Natural killer cell (primary cell): ENCODE measurements at regions not wholly inside any gene's neighbourhood (a gene's known extent, or its start where the extent isn't known, plus 50 kb on each side); places are given as distances from the start of the nearest gene placed in this dataset.

Source experiments
- ATAC-seq, 3 donors: fragments of 150-1000 bp in 2 of 3; fragments of 200-7000 bp in 1 of 3; cut with Tn5 transposase; 1 replicate in 1 of 3; 2 replicates in 2 of 3; pipeline ENCODE4 v1.10.0; 2021; ENCODE audit warnings: mild to moderate bottlenecking in 2 of 3, moderate library complexity in 2 of 3
- DNase-seq, 2 donors: peaks; one replicate each; pipeline versions ENCODE4 v3.0.0 to v3.0.0-alpha.2; 2013 to 2021; ENCODE audit warnings: mixed read lengths in 1 of 2
- H3K27ac ChIP-seq: one replicate; pipeline ENCODE4 v1.5.1; 2013; ENCODE audit warnings: mild to moderate bottlenecking, low read length
- H3K27me3 ChIP-seq: one replicate; pipeline ENCODE4 v1.6.1; 2013; ENCODE audit warnings: low read length; ENCODE audit not compliant: control insufficient read depth, insufficient read depth
- H3K36me3 ChIP-seq: one replicate; pipeline ENCODE4 v1.6.1; 2013; ENCODE audit warnings: low read length; ENCODE audit not compliant: control insufficient read depth, insufficient read depth
- H3K4me1 ChIP-seq: one replicate; pipeline ENCODE4 v1.6.1; 2013; ENCODE audit warnings: low read length; ENCODE audit not compliant: control insufficient read depth, insufficient read depth
- H3K4me3 ChIP-seq: one replicate; pipeline ENCODE4 v1.5.1; 2013; ENCODE audit warnings: low read length
- H3K9me3 ChIP-seq: one replicate; pipeline ENCODE4 v1.6.1; 2013; ENCODE audit warnings: low read length; ENCODE audit not compliant: control insufficient read depth, insufficient read depth
- H3K27ac Mint-ChIP-seq, 2 donors: one replicate each; pipeline ENCODE4 v1.8.0; 2022; ENCODE audit warnings: mild to moderate bottlenecking in 2 of 2, mixed read lengths in 2 of 2, moderate library complexity in 1 of 2
- H3K27me3 Mint-ChIP-seq, 2 donors: one replicate each; pipeline ENCODE4 v1.8.0; 2022; ENCODE audit warnings: low read depth in 2 of 2, mixed read lengths in 2 of 2
- H3K36me3 Mint-ChIP-seq: one replicate; pipeline ENCODE4 v1.8.0; 2022; ENCODE audit warnings: mixed read lengths
- H3K4me1 Mint-ChIP-seq, 2 donors: one replicate each; pipeline ENCODE4 v1.8.0; 2022; ENCODE audit warnings: mixed read lengths in 2 of 2
- H3K4me3 Mint-ChIP-seq: one replicate; pipeline ENCODE4 v1.8.0; 2022; ENCODE audit warnings: mild to moderate bottlenecking, moderate library complexity, mixed read lengths
- H3K9me3 Mint-ChIP-seq, 2 donors: one replicate each; pipeline ENCODE4 v1.8.0; 2022; ENCODE audit warnings: mixed read lengths in 2 of 2
- CTCF ChIP-seq: fragments of 200-600 bp; IDR thresholded peaks from one replicate; pipeline ENCODE4 v1.8.0; 2022; ENCODE audit warnings: antibody characterized with exemption
- WGBS: methylation state at CpG from one replicate; pipeline ENCODE4 v1.1.7; 2013; ENCODE audit warnings: missing lambda C conversion rate; ENCODE audit not compliant: insufficient coverage; 5-methylcytosine and 5-hydroxymethylcytosine counted together
- intact Hi-C: fragments of 100-400 bp; cut with micrococcal nuclease; formaldehyde crosslinking; loops from one replicate; pipeline ENCODE4 v1.14.2; 2022

- intact Hi-C loops, result loop anchor here (1.0 to 2.0 kb wide), 2 partner anchors 15 to 42 kb away; no protein-coding TSS in a partner anchor
- Histone ChIP-seq H3K9me3 (no peaks in the 10 kb centered on the region), H3K36me3 (no peaks in the 10 kb centered on the region), H3K4me3 (no peak overlapping the region), H3K4me1 (peaks cover 8% of the 10 kb centered on the region), H3K27ac (peak overlapping the region; percentile 52), H3K27me3 (no peaks in the 10 kb centered on the region)
- Mint-ChIP-seq H3K4me3 (peak overlapping the region; percentile 69), H3K4me1 (peaks cover 15 to 24% of the 10 kb centered on the region in 2 donors), H3K36me3 (no peaks in the 10 kb centered on the region), H3K9me3 (no peaks in the 10 kb centered on the region), H3K27me3 (peaks cover 4 to 14% of the 10 kb centered on the region in 2 donors), H3K27ac (peak overlapping the region; percentile 79 to 80)
- 31% methylated on average over 2 of the region's 5 CpGs for WGBS
- peak in 1 of 2 donors; percentile 57 for DNase-seq
- TF ChIP-seq CTCF, result no peak
- ATAC-seq, result peak; percentile 76 to 98 (median 96)
Measured at GRCh38 chr6:90383196-90383822, 86.7 kb upstream of the BACH2 start.

- Histone ChIP-seq H3K4me1 (peaks cover 8% of the 10 kb centered on the region), H3K36me3 (no peaks in the 10 kb centered on the region), H3K4me3 (no peak overlapping the region), H3K27ac (peak overlapping the region; percentile 1), H3K27me3 (no peaks in the 10 kb centered on the region), H3K9me3 (no peaks in the 10 kb centered on the region)
- Mint-ChIP-seq H3K4me3 (no peak overlapping the region), H3K27me3 (peaks cover 7 to 14% of the 10 kb centered on the region in 2 donors), H3K36me3 (no peaks in the 10 kb centered on the region), H3K27ac (peak overlapping the region in 1 of 2 donors; percentile 80), H3K4me1 (peaks cover 15 to 24% of the 10 kb centered on the region in 2 donors), H3K9me3 (no peaks in the 10 kb centered on the region)
- 55% methylated on average over 5 of the region's 6 CpGs for WGBS
- intact Hi-C loops, result loop anchor here (1.0 to 2.0 kb wide), 2 partner anchors 16 to 43 kb away; no protein-coding TSS in a partner anchor
- peak in 1 of 3 donors; percentile 7 for ATAC-seq
- DNase-seq, result no peak
- TF ChIP-seq CTCF, result no peak
Measured at GRCh38 chr6:90382760-90383159, 86.1 kb upstream of the BACH2 start.

- WGBS, result 71% methylated on average over 9 of the region's 9 CpGs
- no peaks in the 10 kb centered on the region for H3K36me3 Mint-ChIP-seq
Measured at GRCh38 chr6:90375681-90376439, 79.2 kb upstream of the BACH2 start.

More at GRCh38 chr6:90375681-90376439, 79.2 kb upstream of the BACH2 start:
- ATAC-seq, result peak in 1 of 3 donors; percentile 38
- Histone ChIP-seq H3K4me1 (peaks cover 3% of the 10 kb centered on the region), H3K27ac (peak overlapping the region; percentile 80), H3K36me3 (no peaks in the 10 kb centered on the region), H3K27me3 (no peaks in the 10 kb centered on the region), H3K4me3 (no peak overlapping the region), H3K9me3 (no peaks in the 10 kb centered on the region)
- H3K4me1 Mint-ChIP-seq, result no peaks in the 10 kb centered on the region
- H3K9me3 Mint-ChIP-seq, result no peaks in the 10 kb centered on the region
- no peak for TF ChIP-seq CTCF
- no peak for DNase-seq
- H3K27me3 Mint-ChIP-seq, result peaks cover 6 to 9% of the 10 kb centered on the region in 2 donors
- H3K4me3 Mint-ChIP-seq, result no peak overlapping the region
- peak overlapping the region in 1 of 2 donors; percentile 13 for H3K27ac Mint-ChIP-seq
- intact Hi-C loops, result no loop called here
